HG03280 (cell line): ENCODE measurements at regions not wholly inside any gene's neighbourhood (a gene's known extent, or its start where the extent isn't known, plus 50 kb on each side); places are given as distances from the start of the nearest gene placed in this dataset.

Experiments
- ATAC-seq: cut with Tn5 transposase; IDR thresholded peaks from one replicate; pipeline ENCODE4 v1.9.1; 2021; ENCODE audit warnings: mild to moderate bottlenecking, moderate library complexity; ENCODE audit not compliant: unreplicated experiment

- no peak for ATAC-seq
Measured at GRCh38 chr5:73267766-73268435, 94.9 kb downstream of the TMEM174 start.

- no peak for ATAC-seq
Measured at GRCh38 chr5:73266925-73267765, 94.2 kb downstream of the TMEM174 start.

- ATAC-seq = no peak
Measured at GRCh38 chr5:73266176-73266738, 93.3 kb downstream of the TMEM174 start.

- no peak for ATAC-seq
Measured at GRCh38 chr5:73265641-73266040, 92.6 kb downstream of the TMEM174 start.

GRCh38 chr5:73264631-73265030 lies 91.6 kb downstream of the TMEM174 start:
- ATAC-seq = no peak

GRCh38 chr5:73263001-73263710 lies 90.2 kb downstream of the TMEM174 start:
- ATAC-seq = no peak

GRCh38 chr5:73256862-73257261 lies 83.9 kb downstream of the TMEM174 start:
- ATAC-seq = no peak

- no peak for ATAC-seq
Measured at GRCh38 chr5:73256462-73256861, 83.5 kb downstream of the TMEM174 start.

GRCh38 chr5:73256012-73256411 lies 83.0 kb downstream of the TMEM174 start:
- no peak for ATAC-seq

GRCh38 chr5:73254642-73255041 lies 81.6 kb downstream of the TMEM174 start:
- ATAC-seq = no peak

- no peak for ATAC-seq
Measured at GRCh38 chr5:73253047-73253660, 80.2 kb downstream of the TMEM174 start.

GRCh38 chr5:73250645-73251044 lies 77.7 kb downstream of the TMEM174 start:
- ATAC-seq = no peak

GRCh38 chr5:73242735-73243134 lies 69.7 kb downstream of the TMEM174 start:
- no peak for ATAC-seq

- no peak for ATAC-seq
Measured at GRCh38 chr5:73238873-73239272, 65.9 kb downstream of the TMEM174 start.

GRCh38 chr5:73236541-73237128 lies 63.6 kb downstream of the TMEM174 start:
- no peak for ATAC-seq

GRCh38 chr5:73234204-73234555 lies 61.2 kb downstream of the TMEM174 start:
- ATAC-seq = no peak

GRCh38 chr5:73233461-73234203 lies 60.6 kb downstream of the TMEM174 start:
- no peak for ATAC-seq

GRCh38 chr5:73233053-73233460 lies 60.1 kb downstream of the TMEM174 start:
- ATAC-seq = no peak

- no peak for ATAC-seq
Measured at GRCh38 chr5:73232266-73233041, 59.5 kb downstream of the TMEM174 start.
